ENCODE measurements at regions not wholly inside any gene's neighbourhood (a gene's known extent, or its start where the extent isn't known, plus 50 kb on each side); places are given as distances from the start of the nearest gene placed in this dataset.
"Not testable (repeated sequence)": the region's sequence is repeated elsewhere in the genome, so short reads cannot be mapped to it uniquely, and the experiment has no call there.

DNA sequence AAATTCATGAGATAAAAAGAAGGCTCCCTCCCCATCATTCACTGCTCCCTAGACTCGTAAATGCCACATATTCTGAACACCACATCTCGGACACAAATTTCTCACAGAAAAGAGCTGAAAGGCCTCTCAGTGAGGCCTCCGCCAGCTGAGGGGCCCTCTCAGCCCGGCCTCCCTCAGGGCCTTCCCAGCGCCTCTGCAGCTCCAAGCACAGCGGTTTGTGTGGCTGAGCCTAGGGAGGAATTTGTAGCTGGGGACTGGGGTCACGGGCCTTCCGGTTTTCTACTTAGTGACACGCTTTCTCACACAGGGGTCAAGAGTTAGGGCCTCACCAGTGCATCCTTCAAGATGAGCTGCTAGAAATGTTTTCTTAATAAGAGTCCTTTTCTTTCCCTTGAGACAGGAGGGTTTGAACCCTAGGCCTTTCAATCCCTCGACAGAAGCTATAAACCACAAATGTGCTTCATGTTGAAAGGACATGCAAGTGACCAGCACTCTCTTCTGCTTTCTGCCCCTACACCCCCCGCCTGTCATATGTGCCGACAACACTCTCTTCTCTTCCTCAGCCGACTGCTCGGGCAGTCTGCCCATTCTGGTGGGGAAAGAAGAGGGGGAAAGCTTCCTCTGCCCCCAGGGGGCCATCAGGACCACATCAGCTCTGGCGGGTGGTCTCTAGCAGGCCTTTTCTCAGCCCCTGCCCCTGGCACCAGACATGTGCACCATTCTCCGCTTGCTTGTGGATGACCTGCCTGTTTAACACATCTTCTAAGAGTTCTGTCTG is 104.9 kb downstream of the CHIC2 start:
- DNase-seq (ENCODE audit: low read depth) = no peak

GRCh38 chr4:53956454-53956853 is 108.0 kb downstream of the CHIC2 start:
- DNase-seq (ENCODE audit: low read depth) = no peak

DNA sequence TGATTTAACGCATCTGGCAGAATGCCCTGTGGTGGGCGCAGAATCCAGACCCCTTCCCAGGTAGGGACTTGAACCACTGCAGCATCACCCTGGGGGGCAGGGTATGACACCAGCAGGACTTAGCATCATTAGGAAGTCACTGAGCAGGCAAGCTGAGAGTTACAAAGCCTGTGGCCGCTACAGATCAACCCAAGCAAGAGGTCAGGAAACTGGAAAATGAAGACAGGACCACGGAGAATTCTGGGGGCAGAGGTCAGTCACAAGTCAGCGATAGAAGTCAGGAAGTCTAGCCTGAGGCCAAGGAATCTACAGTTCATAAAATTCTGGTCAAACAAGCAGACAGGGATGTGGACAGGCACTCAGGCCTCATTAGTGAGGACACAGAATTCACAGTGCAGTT is 108.4 kb downstream of the CHIC2 start:
- DNase-seq (ENCODE audit: low read depth) = no peak

DNA sequence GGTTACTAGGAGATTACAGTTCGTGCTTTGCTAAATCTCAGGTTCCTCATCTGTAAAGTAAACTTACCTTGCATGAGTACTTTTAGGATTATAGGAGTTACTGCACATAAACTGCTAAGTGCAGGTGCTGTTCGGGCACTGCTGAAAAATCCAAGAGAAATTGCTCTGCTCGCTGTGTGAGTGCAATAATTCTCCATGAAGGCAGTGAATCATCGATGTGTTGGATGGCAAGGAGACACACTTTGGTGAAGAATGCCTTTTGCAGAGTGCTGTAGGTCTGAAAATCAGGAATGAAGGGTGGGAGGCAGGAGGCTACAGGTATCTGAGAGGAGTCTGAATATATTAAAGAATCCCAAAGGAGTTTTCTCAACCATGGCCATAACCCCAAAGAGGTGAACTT is 113.0 kb downstream of the CHIC2 start:
- no peak for DNase-seq (ENCODE audit: low read depth)

- no peak for DNase-seq (ENCODE audit: low read depth)
Measured at GRCh38 chr4:53943345-53944085, 120.9 kb downstream of the CHIC2 start.

DNA sequence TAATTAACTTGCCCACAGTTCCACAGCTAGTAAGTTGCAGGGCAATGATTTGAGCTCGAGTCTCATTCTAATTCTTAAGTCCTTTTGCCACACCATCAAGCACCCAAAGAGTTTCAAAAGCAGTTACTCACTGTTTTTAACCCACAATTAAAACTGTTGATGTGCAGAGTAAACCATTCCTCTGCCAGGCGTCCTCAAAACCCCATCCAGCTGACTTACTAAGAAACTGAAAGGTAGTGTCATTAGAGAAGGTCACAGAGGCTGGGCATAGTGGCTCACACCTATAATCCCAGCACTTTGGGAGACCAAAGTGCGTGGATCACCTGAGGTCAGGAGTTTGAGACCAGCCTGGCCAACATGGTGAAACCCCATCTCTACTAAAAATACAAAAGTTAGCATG is 121.7 kb downstream of the CHIC2 start:
- no peak for DNase-seq (ENCODE audit: low read depth)

DNA sequence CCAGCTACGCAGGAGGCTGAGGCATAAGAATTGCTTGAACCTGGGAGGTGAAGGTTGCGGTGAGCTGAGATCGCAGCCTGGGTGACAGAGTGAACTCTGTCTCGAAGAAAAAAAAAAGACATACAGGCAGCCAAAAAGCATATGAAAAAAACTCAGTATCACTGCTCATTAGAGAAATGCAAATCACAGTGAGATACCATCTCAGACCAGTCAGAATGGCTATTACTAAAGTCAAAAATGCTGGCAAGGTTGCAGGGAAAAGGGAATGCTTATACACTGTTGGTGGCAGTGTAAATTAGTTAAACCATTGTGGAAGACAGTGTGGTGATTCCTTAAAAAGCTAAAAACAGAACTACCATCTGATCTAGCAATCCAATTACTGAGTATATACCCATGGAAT is 123.1 kb downstream of the CHIC2 start:
- no peak for DNase-seq (ENCODE audit: low read depth)

- not testable (repeated sequence) for DNase-seq (ENCODE audit: low read depth)
Measured at GRCh38 chr4:53939892-53940291, 124.5 kb downstream of the CHIC2 start.

GRCh38 chr4:53937918-53938317 is 126.5 kb downstream of the CHIC2 start:
- no peak for DNase-seq (ENCODE audit: low read depth)

GRCh38 chr4:53937327-53937726 is 127.1 kb downstream of the CHIC2 start:
- DNase-seq (ENCODE audit: low read depth) = no peak

DNA sequence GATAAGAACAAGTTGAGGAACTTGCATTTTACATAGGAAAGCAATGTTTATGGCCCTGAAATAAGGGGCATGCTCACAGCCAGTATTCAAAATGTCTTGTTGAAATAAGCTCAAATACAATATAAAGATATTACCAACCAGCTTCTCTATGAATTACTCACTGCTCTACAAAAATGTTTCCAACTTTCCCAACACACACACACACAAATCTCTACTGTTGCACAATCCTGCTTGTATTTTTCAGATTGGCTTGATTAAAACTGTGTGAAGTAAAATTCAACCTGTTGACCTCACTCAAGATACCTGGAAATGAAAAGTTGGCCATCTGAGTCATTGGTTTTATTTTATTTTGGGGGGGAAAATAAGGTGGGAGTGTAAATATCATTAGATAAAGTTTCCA is 128.6 kb downstream of the CHIC2 start:
- DNase-seq (ENCODE audit: low read depth) = no peak

- no peak for DNase-seq (ENCODE audit: low read depth)
Measured at GRCh38 chr4:53932796-53933610, 131.4 kb downstream of the CHIC2 start.

- no peak for DNase-seq (ENCODE audit: low read depth)
Measured at GRCh38 chr4:53931461-53931961, 132.9 kb downstream of the CHIC2 start.

- peak; percentile 29 for DNase-seq (ENCODE audit: low read depth)
Measured at GRCh38 chr4:53929955-53930798, 134.2 kb downstream of the CHIC2 start.

- DNase-seq (ENCODE audit: low read depth) = no peak
Measured at GRCh38 chr4:53929311-53929710, 135.1 kb downstream of the CHIC2 start.

GRCh38 chr4:53928825-53929224 is 135.6 kb downstream of the CHIC2 start:
- no peak for DNase-seq (ENCODE audit: low read depth)

DNA sequence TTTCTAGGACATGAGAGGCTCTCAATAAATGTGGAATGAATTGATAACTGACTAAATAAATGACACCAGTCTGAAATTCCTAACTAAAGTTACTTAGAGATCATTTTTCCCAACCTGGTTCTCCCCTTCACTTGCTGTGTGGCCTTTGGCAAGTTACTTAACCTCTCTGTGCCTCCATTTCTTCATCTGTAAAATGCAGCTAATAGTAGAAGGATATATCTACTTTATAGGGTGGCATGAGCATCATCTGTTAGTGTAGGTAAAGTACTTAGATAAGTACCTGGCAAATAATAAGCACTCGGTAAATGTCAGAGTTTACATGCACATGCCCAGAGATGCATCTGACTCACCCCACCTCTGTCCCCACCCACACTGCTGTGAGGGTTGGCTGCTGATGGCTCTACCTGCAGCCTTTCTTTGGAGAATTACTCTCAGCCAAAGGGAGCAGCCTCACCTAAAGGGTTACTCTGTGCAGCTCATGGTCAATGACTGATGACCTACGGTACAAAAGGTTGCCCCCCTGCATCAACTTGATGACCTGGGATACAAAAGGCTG is 139.3 kb downstream of the CHIC2 start:
- no peak for DNase-seq (ENCODE audit: low read depth)

- DNase-seq (ENCODE audit: low read depth) = no peak
Measured at GRCh38 chr4:53924333-53925049, 139.9 kb downstream of the CHIC2 start.

GRCh38 chr4:53923921-53924320 is 140.5 kb downstream of the CHIC2 start:
- DNase-seq (ENCODE audit: low read depth) = no peak

GRCh38 chr4:53921856-53922255 is 142.5 kb downstream of the CHIC2 start:
- DNase-seq (ENCODE audit: low read depth) = no peak

DNA sequence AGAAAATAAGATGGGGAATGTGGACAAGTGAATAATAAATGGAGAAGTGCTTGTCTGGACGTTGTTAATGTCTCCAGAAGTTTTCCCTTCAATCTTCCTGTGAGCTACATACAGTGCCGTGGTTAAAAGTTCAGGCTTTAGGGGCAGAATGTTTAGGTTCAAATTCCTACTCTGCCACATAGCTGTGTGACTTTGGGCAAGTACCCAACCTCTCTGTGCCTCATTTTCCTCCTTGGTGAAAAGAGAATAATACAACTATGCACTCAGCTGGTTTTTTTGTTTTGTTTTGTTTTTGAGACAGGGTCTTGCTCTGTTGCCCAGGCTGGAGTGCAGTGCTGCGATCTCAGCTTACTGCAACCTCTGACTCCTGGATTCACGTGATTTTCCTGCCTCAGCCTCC is 143.5 kb downstream of the CHIC2 start:
- DNase-seq (ENCODE audit: low read depth) = no peak
